Middle frontal gyrus (tissue), 1 donor: ENCODE measurements at regions not wholly inside any gene's neighbourhood (a gene's known extent, or its start where the extent isn't known, plus 50 kb on each side); places are given as distances from the start of the nearest gene placed in this dataset.
"Not testable (repeated sequence)": the region's sequence is repeated elsewhere in the genome, so short reads cannot be mapped to it uniquely, and the experiment has no call there.

Experiments used
- DNase-seq: peaks from one replicate; pipeline ENCODE4 v3.0.0-alpha.2; 2015; ENCODE audit warnings: low spot score; ENCODE audit errors: extremely low spot score

GRCh38 chr17:12195418-12195817 is 174.7 kb downstream of the MAP2K4 start:
- no peak for DNase-seq

DNA sequence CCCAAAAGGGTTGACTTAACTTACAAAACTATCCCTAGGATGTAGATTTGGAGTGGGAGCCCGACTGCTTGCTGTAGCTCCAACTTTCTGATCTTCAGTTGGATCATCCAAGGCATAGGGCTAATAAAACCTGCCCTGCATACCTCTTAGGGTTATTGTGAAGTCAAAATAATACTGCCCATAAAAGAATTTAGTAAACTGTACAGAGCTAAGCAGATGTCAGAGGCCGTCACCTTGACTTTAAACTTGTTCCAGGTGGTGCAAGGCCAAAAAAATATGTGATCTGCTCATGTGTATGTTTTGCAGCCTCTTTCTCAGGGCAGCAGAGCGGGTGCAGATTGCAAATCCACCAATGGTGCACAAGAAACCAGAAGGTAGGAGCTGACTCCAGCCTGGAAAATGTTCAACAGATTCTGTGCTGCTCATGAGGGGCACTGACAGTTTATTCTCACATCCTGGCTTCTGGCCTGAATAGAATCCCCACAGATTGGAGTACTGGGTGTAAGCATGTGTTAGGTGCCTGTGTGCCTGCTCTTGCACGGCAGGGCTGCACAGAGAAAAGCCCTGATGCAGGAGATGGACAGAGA is 180.7 kb downstream of the MAP2K4 start:
- no peak for DNase-seq

DNA sequence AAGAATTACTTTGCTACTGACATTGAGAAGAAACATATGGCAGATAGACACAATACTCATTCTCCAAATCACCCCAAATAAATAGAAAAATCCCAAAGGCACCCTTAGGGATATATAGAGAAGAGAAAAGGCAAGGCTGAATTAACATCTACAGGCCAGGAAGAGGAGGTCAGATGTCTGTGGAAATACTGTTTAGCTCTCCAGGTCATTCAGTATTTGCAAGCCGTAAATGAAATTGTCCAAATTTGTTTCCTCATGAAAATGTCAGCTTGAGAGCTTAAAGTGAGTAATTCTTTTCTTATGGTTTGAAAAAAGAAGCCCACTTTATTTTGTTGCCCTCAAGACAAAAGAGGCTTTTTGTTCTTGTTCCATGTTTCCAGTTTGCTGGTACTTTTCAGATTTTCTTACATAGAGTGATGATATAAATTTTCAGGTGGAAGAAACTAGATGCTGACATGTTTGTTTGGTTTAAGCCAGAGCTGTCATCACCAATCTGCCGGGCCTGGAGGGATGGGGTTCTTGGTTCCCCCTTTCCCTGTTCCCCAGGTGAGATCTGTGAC is 189.0 kb downstream of the MAP2K4 start:
- DNase-seq: no peak

DNA sequence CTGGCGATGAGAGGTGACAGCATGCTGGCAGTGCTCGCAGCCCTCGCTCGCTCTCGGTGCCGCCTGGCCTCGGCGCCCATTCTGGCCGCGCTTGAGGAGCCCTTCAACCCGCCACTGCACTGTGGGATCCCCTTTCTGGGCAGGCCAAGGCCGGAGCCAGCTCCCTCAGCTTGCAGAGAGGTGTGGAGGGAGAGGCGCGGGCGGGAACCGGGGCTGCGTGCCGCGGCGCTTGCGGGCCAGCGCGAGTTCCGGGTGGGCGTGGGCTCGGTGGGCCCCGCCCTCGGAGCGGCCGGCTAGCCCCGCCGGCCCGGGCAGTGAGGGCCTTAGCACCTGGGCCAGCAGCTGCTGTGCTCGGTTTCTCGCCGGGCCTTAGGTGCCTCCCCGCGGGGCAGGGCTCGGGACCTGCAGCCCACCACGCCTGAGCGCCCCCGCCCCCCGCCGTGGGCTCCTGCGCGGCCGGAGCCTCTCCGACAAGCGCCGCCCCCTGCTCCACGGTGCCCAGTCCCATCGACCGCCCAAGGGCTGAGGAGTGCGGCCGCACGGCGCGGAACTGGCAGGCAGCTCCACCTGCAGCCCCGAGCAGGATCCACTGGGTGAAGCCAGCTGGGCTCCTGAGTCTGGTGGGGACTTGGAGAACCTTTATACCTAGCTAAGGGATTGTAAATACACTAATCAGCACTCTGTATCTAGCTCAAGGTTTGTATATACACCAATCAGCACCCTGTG is 200.2 kb downstream of the MAP2K4 start:
- DNase-seq: not testable (repeated sequence)

DNA sequence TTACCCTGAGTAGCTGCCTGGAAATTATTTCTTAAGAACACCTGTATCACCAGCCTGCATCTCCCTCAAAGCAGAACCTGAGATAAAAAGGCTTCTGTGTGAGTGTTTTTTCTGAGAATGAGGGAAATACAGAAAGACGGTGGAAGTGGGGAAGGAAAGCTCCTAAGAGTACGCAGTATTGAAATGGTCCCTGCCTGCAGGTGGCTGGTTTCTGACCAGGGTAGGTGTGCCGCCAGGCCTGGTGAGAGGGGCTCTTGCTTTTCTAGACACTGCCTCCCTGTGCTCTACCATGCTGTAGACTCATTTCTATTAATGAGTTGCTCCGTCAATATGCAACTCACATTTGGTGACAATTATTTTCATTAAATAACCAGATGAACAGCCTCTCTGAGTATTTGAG is 201.7 kb downstream of the MAP2K4 start:
- no peak for DNase-seq

DNA sequence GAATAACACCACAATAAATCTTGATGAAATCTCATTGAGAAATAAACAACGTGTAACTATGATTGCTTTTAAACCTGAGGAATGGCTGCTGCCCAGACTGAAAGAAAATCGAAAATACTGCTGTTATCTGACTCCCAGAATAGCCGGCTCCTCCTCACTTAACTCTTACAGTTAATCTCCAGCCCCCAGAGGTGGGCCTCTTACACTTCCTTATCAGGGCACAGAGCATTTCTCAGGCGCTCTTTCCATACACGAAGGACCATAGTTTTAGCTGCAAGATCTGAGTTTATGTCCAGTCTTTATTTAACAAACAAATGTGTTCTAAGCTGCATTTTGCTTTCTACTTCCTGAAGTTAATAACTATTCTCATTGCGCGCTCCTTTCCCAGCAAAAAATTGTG is 206.9 kb downstream of the MAP2K4 start:
- DNase-seq: no peak

DNA sequence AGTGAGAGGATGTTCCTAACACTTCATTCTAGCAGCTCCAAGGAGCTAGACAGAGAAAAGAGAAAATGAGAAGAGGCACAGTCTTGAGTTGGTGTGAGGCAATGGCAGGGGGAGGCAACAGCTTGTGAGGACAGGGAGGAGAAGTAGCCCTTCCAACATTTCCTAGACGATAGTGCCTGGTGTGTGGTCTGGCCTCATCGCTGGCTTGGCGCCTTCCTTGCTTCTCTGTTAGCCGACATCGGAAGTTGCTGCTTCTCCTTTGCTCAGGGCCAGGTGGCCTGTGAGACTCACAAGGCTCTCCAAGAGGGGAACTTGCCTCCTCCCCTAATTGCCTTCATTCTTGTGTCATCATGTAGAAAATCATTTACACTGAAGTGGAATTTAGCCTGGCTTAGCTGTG is 208.7 kb downstream of the MAP2K4 start:
- no peak for DNase-seq

GRCh38 chr17:12230481-12231354 is 210.0 kb downstream of the MAP2K4 start:
- no peak for DNase-seq

DNA sequence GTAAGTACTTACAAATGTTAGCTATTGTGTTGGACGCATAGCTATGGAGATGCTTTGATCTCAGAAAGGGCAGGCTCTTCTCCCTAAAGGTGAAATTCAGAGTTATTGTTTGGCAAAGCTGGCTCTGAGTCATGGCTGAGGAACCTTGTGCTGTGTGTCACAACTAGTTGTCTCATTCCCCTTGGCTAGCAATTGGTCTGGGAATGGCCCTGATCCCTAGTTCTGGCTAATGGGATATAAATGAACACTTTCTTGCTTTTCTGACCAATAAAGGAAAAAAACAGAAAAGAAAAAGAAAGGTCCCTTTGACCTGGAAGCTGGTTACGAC is 210.6 kb downstream of the MAP2K4 start:
- DNase-seq: no peak

DNA sequence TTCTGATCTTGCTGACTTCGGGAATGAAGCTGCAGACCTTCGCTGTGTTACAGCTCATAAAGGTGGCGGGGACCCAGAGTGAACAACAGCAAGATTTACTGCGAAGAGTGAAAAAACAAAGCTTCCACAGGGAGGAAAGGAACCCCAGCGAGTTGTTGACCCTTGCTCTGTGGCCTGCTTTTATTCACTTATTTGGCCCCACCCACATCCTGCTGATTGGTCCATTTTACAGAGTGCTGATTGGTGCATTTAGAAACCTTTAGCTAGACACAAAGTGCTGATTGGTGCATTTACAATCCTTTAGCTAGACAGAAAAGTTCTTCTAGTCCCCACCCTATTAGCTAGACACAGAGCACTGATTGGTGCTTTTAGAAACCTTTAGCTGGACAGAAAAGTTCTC is 218.3 kb downstream of the MAP2K4 start:
- DNase-seq: not testable (repeated sequence)

DNA sequence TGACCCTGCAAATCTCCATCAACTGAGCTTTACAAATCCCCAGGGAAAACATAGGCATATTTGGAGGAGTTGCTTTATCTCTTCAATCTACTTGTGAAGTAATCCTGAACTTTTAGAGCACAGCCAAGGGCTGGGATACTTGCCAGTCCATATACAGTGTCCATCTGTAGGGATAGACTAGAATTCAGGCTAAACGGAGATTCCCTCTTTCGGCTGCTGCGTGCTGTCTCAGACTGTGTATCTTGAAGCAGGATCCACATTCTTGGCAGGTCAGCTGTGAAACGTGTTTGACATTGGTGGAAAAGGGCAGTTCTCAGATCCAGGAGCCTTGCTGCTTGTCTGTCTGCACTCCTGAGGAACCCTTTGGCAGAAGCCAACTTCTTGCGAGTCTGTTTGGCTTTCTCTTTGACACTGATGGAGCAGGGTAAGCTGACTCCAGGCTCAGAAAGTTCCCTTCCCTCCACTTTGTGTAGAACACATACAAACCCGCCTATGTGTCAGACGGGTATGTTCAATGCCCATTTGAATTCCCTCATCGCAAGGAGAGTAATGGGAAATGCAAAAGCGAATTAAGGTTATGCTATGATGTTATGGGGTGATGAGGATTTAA is 221.8 kb downstream of the MAP2K4 start:
- no peak for DNase-seq

- no peak for DNase-seq
Measured at GRCh38 chr17:12247761-12248160, 227.1 kb downstream of the MAP2K4 start.

GRCh38 chr17:12250973-12251372 is 230.3 kb downstream of the MAP2K4 start:
- no peak for DNase-seq

- DNase-seq: no peak
Measured at GRCh38 chr17:12252462-12252861, 231.8 kb downstream of the MAP2K4 start.

- DNase-seq: no peak
Measured at GRCh38 chr17:12254460-12254859, 233.8 kb downstream of the MAP2K4 start.

- peak; percentile 46 for DNase-seq
Measured at GRCh38 chr17:12256380-12256995, 235.8 kb downstream of the MAP2K4 start.

GRCh38 chr17:12257176-12257575 is 236.5 kb downstream of the MAP2K4 start:
- DNase-seq: no peak

- no peak for DNase-seq
Measured at GRCh38 chr17:12261354-12261753, 240.7 kb downstream of the MAP2K4 start.

DNA sequence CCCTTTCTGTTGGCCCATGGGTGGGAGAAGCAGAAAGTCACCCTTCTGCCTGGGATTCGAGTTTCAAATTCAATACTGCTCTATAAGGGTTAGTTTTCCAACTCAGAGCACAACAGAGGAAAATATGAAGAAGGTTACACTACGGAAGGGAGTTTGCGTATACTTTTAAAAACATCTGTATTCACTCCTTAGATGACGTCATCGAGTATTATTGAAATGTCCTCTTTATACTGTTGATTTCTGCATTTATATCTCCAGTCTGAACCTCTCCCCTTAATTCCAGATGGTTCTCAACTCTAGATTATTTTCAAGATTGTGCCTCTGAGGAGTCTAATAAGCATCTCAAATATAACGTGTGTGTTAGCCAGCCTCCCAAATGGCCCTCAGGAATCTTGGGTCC is 249.1 kb downstream of the MAP2K4 start:
- DNase-seq: no peak

DNA sequence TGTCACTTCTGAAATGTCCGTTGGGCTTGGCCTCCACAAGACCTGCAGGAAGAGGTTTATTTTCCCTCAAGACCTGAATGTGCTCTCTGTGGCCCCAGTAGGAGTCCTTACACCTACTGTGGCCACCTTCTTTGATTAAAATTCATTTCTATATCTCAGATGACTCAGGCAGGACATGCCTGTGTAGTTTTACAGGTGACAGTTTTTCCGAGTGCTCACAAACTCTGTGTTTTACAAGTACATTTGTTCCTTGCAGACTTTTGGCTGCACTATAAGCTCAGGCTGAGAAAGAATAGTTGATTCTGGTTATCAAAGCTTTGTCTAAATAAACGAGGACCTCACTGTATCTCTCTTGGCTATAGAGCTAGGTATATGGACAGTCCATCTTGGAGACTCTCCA is 257.1 kb downstream of the MAP2K4 start:
- no peak for DNase-seq

DNA sequence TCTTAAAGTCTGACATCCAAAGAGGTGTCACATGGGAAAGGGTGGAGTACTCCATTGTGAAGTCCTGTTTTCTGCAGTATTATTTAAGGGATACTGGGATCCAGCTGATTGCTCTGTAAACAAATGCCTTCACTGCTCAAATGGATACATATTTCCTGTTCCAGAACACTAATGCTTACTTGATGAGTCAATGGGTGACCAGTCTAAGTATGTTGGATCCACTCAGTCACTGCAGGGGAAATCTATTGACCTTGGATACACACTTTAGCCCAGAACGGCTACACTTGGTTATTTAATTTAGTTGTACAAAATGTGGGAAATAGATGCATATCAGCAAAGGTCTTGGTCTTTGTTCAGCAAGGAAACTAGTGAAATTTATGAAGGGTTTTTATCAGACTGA is 261.4 kb downstream of the MAP2K4 start:
- no peak for DNase-seq
